H9 (cell line): ENCODE measurements at regions not wholly inside any gene's neighbourhood (a gene's known extent, or its start where the extent isn't known, plus 50 kb on each side); places are given as distances from the start of the nearest gene placed in this dataset.

Experiments used
- DNase-seq: peaks from one replicate; pipeline ENCODE4 v3.0.0-alpha.2; 2017
- H2AFZ ChIP-seq: one replicate; pipeline ENCODE4 v1.6.1; 2013; ENCODE audit warnings: mild to moderate bottlenecking, low read length, control low read depth, moderate library complexity
- H2AK5ac ChIP-seq: 2 replicates; pipeline ENCODE4 v1.6.1; 2013; ENCODE audit warnings: low read length, control low read depth, mixed read lengths; ENCODE audit not compliant: insufficient read length
- H2BK120ac ChIP-seq: one replicate; pipeline ENCODE4 v1.6.1; 2013; ENCODE audit warnings: low read depth, mild to moderate bottlenecking, low read length, control low read depth, inconsistent platforms; ENCODE audit not compliant: poor library complexity, severe bottlenecking
- H2BK12ac ChIP-seq: 2 replicates; pipeline ENCODE4 v1.6.1; 2013; ENCODE audit warnings: low read length, control low read depth, mixed read lengths, low read depth; ENCODE audit not compliant: insufficient read length
- H2BK15ac ChIP-seq: 2 replicates; pipeline ENCODE4 v1.6.1; 2013; ENCODE audit warnings: low read depth, low read length, control low read depth
- H2BK20ac ChIP-seq: one replicate; pipeline ENCODE4 v1.6.1; 2013; ENCODE audit warnings: low read depth, mild to moderate bottlenecking, low read length, control low read depth, inconsistent platforms; ENCODE audit not compliant: poor library complexity, severe bottlenecking
- H2BK5ac ChIP-seq: 2 replicates; pipeline ENCODE4 v1.6.1; 2013; ENCODE audit warnings: low read length, control low read depth, mixed read lengths; ENCODE audit not compliant: insufficient read length
- H3K14ac ChIP-seq: 2 replicates; pipeline ENCODE4 v1.6.1; 2013; ENCODE audit warnings: low read length, control low read depth; ENCODE audit not compliant: insufficient read depth
- H3K18ac ChIP-seq: 2 replicates; pipeline ENCODE4 v1.6.1; 2013; ENCODE audit warnings: low read depth, mild to moderate bottlenecking, mixed read lengths, low read length, control low read depth; ENCODE audit not compliant: insufficient read length
- H3K23ac ChIP-seq: 2 replicates; pipeline ENCODE4 v1.6.1; 2013; ENCODE audit warnings: low read length, control low read depth, mixed read lengths, low read depth; ENCODE audit not compliant: insufficient read length
- H3K23me2 ChIP-seq: 2 replicates; pipeline ENCODE4 v1.6.1; 2013; ENCODE audit warnings: low read depth, mild to moderate bottlenecking, mixed read lengths, low read length, control low read depth; ENCODE audit not compliant: insufficient read length, poor library complexity, severe bottlenecking
- H3K27ac ChIP-seq: 2 replicates; pipeline ENCODE4 v1.5.1; 2013; ENCODE audit warnings: low read length, control low read depth, mixed read lengths, low read depth; ENCODE audit not compliant: insufficient read length
- H3K27me3 ChIP-seq: 2 replicates; pipeline ENCODE4 v1.6.1; 2013; ENCODE audit warnings: low read length, control low read depth, inconsistent platforms; ENCODE audit not compliant: insufficient read depth
- H3K4ac ChIP-seq: 2 replicates; pipeline ENCODE4 v1.6.1; 2013; ENCODE audit warnings: low read depth, mild to moderate bottlenecking, control low read depth, inconsistent platforms, low read length, moderate library complexity
- H3K4me1 ChIP-seq: 2 replicates; pipeline ENCODE4 v1.6.1; 2013; ENCODE audit warnings: low read length, control low read depth, inconsistent platforms; ENCODE audit not compliant: insufficient read depth
- H3K4me2 ChIP-seq: 2 replicates; pipeline ENCODE4 v1.6.1; 2013; ENCODE audit warnings: low read length, control low read depth, mixed read lengths; ENCODE audit not compliant: insufficient read length, insufficient read depth
- H3K56ac ChIP-seq: 2 replicates; pipeline ENCODE4 v1.6.1; 2013; ENCODE audit warnings: low read depth, mild to moderate bottlenecking, mixed read lengths, low read length, control low read depth; ENCODE audit not compliant: insufficient read length
- H3K79me1 ChIP-seq: 2 replicates; pipeline ENCODE4 v1.6.1; 2013; ENCODE audit warnings: low read depth, mild to moderate bottlenecking, moderate library complexity, low read length, control low read depth, inconsistent platforms; ENCODE audit not compliant: insufficient read depth, poor library complexity, severe bottlenecking
- H3K79me2 ChIP-seq: 2 replicates; pipeline ENCODE4 v1.6.1; 2013; ENCODE audit warnings: low read length, control low read depth, inconsistent platforms; ENCODE audit not compliant: insufficient read depth
- H3K9ac ChIP-seq: 2 replicates; pipeline ENCODE4 v1.6.1; 2013; ENCODE audit warnings: low read length, control low read depth, mixed read lengths; ENCODE audit not compliant: insufficient read length; ENCODE audit errors: extremely low read depth
- H3K9me3 ChIP-seq: one replicate; pipeline ENCODE4 v1.6.1; 2013; ENCODE audit warnings: low read depth, low read length, inconsistent platforms; ENCODE audit not compliant: control insufficient read depth
- H3T11ph ChIP-seq: one replicate; pipeline ENCODE4 v1.6.1; 2013; ENCODE audit warnings: mild to moderate bottlenecking, low read length, control low read depth, inconsistent platforms
- H4K20me1 ChIP-seq: one replicate; pipeline ENCODE4 v1.6.1; 2013; ENCODE audit not compliant: control insufficient read depth, insufficient read length, insufficient read depth
- H4K5ac ChIP-seq: 2 replicates; pipeline ENCODE4 v1.6.1; 2013; ENCODE audit warnings: low read depth, mild to moderate bottlenecking, mixed read lengths, low read length, control low read depth; ENCODE audit not compliant: insufficient read length
- H4K8ac ChIP-seq: replicated peaks from 2 replicates; pipeline ENCODE4 v1.6.1; 2013; ENCODE audit warnings: low read length, control low read depth, mixed read lengths, low read depth; ENCODE audit not compliant: insufficient read length
- H4K91ac ChIP-seq: 2 replicates; pipeline ENCODE4 v1.6.1; 2013; ENCODE audit warnings: low read depth, mild to moderate bottlenecking, moderate library complexity, mixed read lengths, low read length, control low read depth; ENCODE audit not compliant: insufficient read length
- H3K27ac Mint-ChIP-seq, 3 experiments: 2 replicates in 2 of 3; 3 replicates in 1 of 3; pipeline ENCODE4 v1.8.0; 2020 to 2021; ENCODE audit warnings: mixed read lengths in 3 of 3, mild to moderate bottlenecking in 1 of 3, moderate library complexity in 1 of 3
- H3K27me3 Mint-ChIP-seq: 2 replicates; pipeline ENCODE4 v1.8.0; 2021; ENCODE audit warnings: low read depth, mild to moderate bottlenecking, moderate library complexity, mixed read lengths
- H3K36me3 Mint-ChIP-seq, 3 experiments: 2 replicates in 2 of 3; 3 replicates in 1 of 3; pipeline ENCODE4 v1.8.0; 2020 to 2021; ENCODE audit warnings: low read depth in 3 of 3, mixed read lengths in 3 of 3; ENCODE audit not compliant: insufficient read depth in 1 of 3
- H3K4me1 Mint-ChIP-seq, 2 experiments: 2 replicates each; pipeline ENCODE4 v1.8.0; 2020; ENCODE audit warnings: mixed read lengths in 2 of 2
- H3K4me3 Mint-ChIP-seq, 2 experiments: 2 replicates in 1 of 2; 3 replicates in 1 of 2; pipeline ENCODE4 v1.8.0; 2020 to 2021; ENCODE audit warnings: mild to moderate bottlenecking in 2 of 2, mixed read lengths in 2 of 2, moderate library complexity in 1 of 2
- H3K9me3 Mint-ChIP-seq, 2 experiments: 2 replicates in 1 of 2; 3 replicates in 1 of 2; pipeline ENCODE4 v1.8.0; 2020; ENCODE audit warnings: mild to moderate bottlenecking in 2 of 2, mixed read lengths in 2 of 2, moderate library complexity in 1 of 2
- WGBS: extraction: QIAGEN DNeasy Blood & Tissue Kit; methylation state at CpG from one replicate; pipeline ENCODE4 v1.1.7; 2013; ENCODE audit warnings: missing lambda C conversion rate, low lambda C conversion rate, mixed read lengths; ENCODE audit not compliant: insufficient read length; ENCODE audit errors: extremely low coverage; 5-methylcytosine and 5-hydroxymethylcytosine counted together
- TF ChIP-seq, protein P1 (sequence below): fragments of 200-600 bp; sonication (generic); conservative IDR thresholded peaks from 3 replicates; pipeline ENCODE4 v1.8.0; 2021; ENCODE audit warnings: antibody characterized with exemption, mild to moderate bottlenecking

- DNase-seq = peak; percentile 36
- Histone ChIP-seq H3K23ac (no peak overlapping the region), H3K4me2 (no peak overlapping the region), H4K91ac (no peak overlapping the region), H3K4me1 (peaks cover 2% of the 10 kb centered on the region; the same call in 1 of the 2 replicates), H3T11ph (no peak overlapping the region), H2BK12ac (no peak overlapping the region), H3K14ac (no peak overlapping the region), H3K27me3 (no peaks in the 10 kb centered on the region), H3K56ac (no peak overlapping the region), H3K9ac (no peak overlapping the region), H3K9me3 (no peaks in the 10 kb centered on the region), H2BK20ac (no peak overlapping the region), H2BK120ac (no peak overlapping the region), H3K18ac (peak overlapping the region; percentile 2), H2AFZ (no peak overlapping the region), H2BK5ac (no peak overlapping the region), H3K79me2 (no peaks in the 10 kb centered on the region), H4K5ac (no peak overlapping the region), H3K4ac (no peak overlapping the region), H4K20me1 (no peaks in the 10 kb centered on the region), H4K8ac (no peak overlapping the region), H3K27ac (no peak overlapping the region), H2BK15ac (no peak overlapping the region), H3K79me1 (no peaks in the 10 kb centered on the region), H3K23me2 (no peaks in the 10 kb centered on the region), H2AK5ac (no peak overlapping the region)
- Mint-ChIP-seq H3K36me3 (no peaks in the 10 kb centered on the region), H3K27ac (peak overlapping the region in 1 of 3 experiments; percentile 0; a peak in 1 of 7 replicates), H3K4me1 (peaks cover 21 to 22% of the 10 kb centered on the region in 2 experiments), H3K9me3 (no peaks in the 10 kb centered on the region), H3K4me3 (no peak overlapping the region), H3K27me3 (no peaks in the 10 kb centered on the region)
- TF ChIP-seq, protein P1, sequence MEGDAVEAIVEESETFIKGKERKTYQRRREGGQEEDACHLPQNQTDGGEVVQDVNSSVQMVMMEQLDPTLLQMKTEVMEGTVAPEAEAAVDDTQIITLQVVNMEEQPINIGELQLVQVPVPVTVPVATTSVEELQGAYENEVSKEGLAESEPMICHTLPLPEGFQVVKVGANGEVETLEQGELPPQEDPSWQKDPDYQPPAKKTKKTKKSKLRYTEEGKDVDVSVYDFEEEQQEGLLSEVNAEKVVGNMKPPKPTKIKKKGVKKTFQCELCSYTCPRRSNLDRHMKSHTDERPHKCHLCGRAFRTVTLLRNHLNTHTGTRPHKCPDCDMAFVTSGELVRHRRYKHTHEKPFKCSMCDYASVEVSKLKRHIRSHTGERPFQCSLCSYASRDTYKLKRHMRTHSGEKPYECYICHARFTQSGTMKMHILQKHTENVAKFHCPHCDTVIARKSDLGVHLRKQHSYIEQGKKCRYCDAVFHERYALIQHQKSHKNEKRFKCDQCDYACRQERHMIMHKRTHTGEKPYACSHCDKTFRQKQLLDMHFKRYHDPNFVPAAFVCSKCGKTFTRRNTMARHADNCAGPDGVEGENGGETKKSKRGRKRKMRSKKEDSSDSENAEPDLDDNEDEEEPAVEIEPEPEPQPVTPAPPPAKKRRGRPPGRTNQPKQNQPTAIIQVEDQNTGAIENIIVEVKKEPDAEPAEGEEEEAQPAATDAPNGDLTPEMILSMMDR = no peak
- no CpG with 5 or more reads among the region's 4 CpGs for WGBS
Observed at GRCh38 chr1:93779540-93780165, 98.0 kb upstream of the BCAR3 start.
